ENCODE measurements at regions not wholly inside any gene's neighbourhood (a gene's known extent, or its start where the extent isn't known, plus 50 kb on each side); places are given as distances from the start of the nearest gene placed in this dataset.

GRCh38 chr3:28752290-28752689 is 403.7 kb upstream of the AZI2 start:
- no peak overlapping the region for H3K4me3 ChIP-seq (replicated peaks; ENCODE audit: low read depth, low read length)
- TF ChIP-seq CTCF (IDR thresholded peaks at IDR 0.05; ENCODE audit: low read depth, low read length, missing control alignments) = no peak

GRCh38 chr3:28756056-28756455 is 407.4 kb upstream of the AZI2 start:
- no peak for TF ChIP-seq CTCF (IDR thresholded peaks at IDR 0.05; ENCODE audit: low read depth, low read length, missing control alignments)
- no peak overlapping the region for H3K4me3 ChIP-seq (replicated peaks; ENCODE audit: low read depth, low read length)
- no peak for DNase-seq (ENCODE audit: extremely low read depth, low read depth)

More at GRCh38 chr3:28752290-28752689, 403.7 kb upstream of the AZI2 start:
- no peak for DNase-seq (ENCODE audit: extremely low read depth, low read depth)

GRCh38 chr3:28758115-28758514 is 409.5 kb upstream of the AZI2 start:
- no peak for DNase-seq (ENCODE audit: extremely low read depth, low read depth)

GRCh38 chr3:28761375-28761774 is 412.8 kb upstream of the AZI2 start:
- DNase-seq (ENCODE audit: extremely low read depth, low read depth) = no peak
- H3K4me3 ChIP-seq (replicated peaks; ENCODE audit: low read depth, low read length) = no peak overlapping the region
- no peak for TF ChIP-seq CTCF (IDR thresholded peaks at IDR 0.05; ENCODE audit: low read depth, low read length, missing control alignments)

More at GRCh38 chr3:28758115-28758514, 409.5 kb upstream of the AZI2 start:
- no peak overlapping the region for H3K4me3 ChIP-seq (replicated peaks; ENCODE audit: low read depth, low read length)
- no peak for TF ChIP-seq CTCF (IDR thresholded peaks at IDR 0.05; ENCODE audit: low read depth, low read length, missing control alignments)

GRCh38 chr3:28765194-28765593 is 416.6 kb upstream of the AZI2 start:
- no peak for TF ChIP-seq CTCF (IDR thresholded peaks at IDR 0.05; ENCODE audit: low read depth, low read length, missing control alignments)
- no peak overlapping the region for H3K4me3 ChIP-seq (replicated peaks; ENCODE audit: low read depth, low read length)
- DNase-seq (ENCODE audit: extremely low read depth, low read depth) = no peak

- no peak for TF ChIP-seq CTCF (IDR thresholded peaks at IDR 0.05; ENCODE audit: low read depth, low read length, missing control alignments)
- DNase-seq (ENCODE audit: extremely low read depth, low read depth) = no peak
- no peak overlapping the region for H3K4me3 ChIP-seq (replicated peaks; ENCODE audit: low read depth, low read length)
These were observed 419.8 kb upstream of the AZI2 start for GRCh38 chr3:28768439-28768838.

- H3K4me3 ChIP-seq (replicated peaks; ENCODE audit: low read depth, low read length) = no peak overlapping the region
- TF ChIP-seq CTCF (IDR thresholded peaks at IDR 0.05; ENCODE audit: low read depth, low read length, missing control alignments) = no peak
- DNase-seq (ENCODE audit: extremely low read depth, low read depth) = no peak
These were observed 429.3 kb upstream of the AZI2 start for GRCh38 chr3:28777806-28778475.

Measured in HFF-Myc (cell line).